Liver (tissue), 8 donors: ENCODE measurements at regions not wholly inside any gene's neighbourhood (a gene's known extent, or its start where the extent isn't known, plus 50 kb on each side); places are given as distances from the start of the nearest gene placed in this dataset.

Experiments
- DNase-seq: peaks from one replicate; pipeline ENCODE4 v3.0.0-alpha.2; 2017; ENCODE audit warnings: low spot score
- H3K27ac ChIP-seq, 2 donors: one replicate each; pipeline ENCODE4 v1.7.0; 2013; ENCODE audit warnings: inconsistent platforms in 2 of 2, low read length in 2 of 2, control low read depth in 1 of 2, low read depth in 1 of 2, mild to moderate bottlenecking in 1 of 2
- H3K27me3 ChIP-seq, 4 donors: one replicate each; pipeline versions ENCODE4 v1.6.1 to v1.7.0; 2013; ENCODE audit warnings: low read length in 3 of 4, inconsistent platforms in 1 of 4, mild to moderate bottlenecking in 1 of 4, moderate library complexity in 1 of 4; ENCODE audit not compliant: control insufficient read depth in 4 of 4, insufficient read depth in 4 of 4
- H3K36me3 ChIP-seq, 4 donors: one replicate each; pipeline versions ENCODE4 v1.6.1 to v1.7.0; 2013; ENCODE audit warnings: low read length in 3 of 4, mild to moderate bottlenecking in 3 of 4, low read depth in 1 of 4, moderate library complexity in 1 of 4; ENCODE audit not compliant: control insufficient read depth in 4 of 4, insufficient read depth in 3 of 4
- H3K4me1 ChIP-seq, 4 donors: one replicate each; pipeline versions ENCODE4 v1.6.1 to v1.7.0; 2013; ENCODE audit warnings: low read length in 3 of 4, mild to moderate bottlenecking in 3 of 4, moderate library complexity in 1 of 4; ENCODE audit not compliant: control insufficient read depth in 4 of 4, insufficient read depth in 4 of 4
- H3K4me3 ChIP-seq, 3 donors: one replicate each; pipeline versions ENCODE4 v1.6.1 to v1.7.0; 2013; ENCODE audit warnings: low read length in 3 of 3, control low read depth in 1 of 3, low read depth in 1 of 3, mild to moderate bottlenecking in 1 of 3
- H3K9ac ChIP-seq, 2 donors: one replicate each; pipeline ENCODE4 v1.7.0; 2013; ENCODE audit warnings: low read length in 2 of 2, mild to moderate bottlenecking in 2 of 2, moderate library complexity in 2 of 2, control low read depth in 1 of 2, low read depth in 1 of 2
- H3K9me3 ChIP-seq, 4 donors: one replicate each; pipeline versions ENCODE4 v1.6.1 to v1.7.0; 2013; ENCODE audit warnings: low read length in 3 of 4; ENCODE audit not compliant: control insufficient read depth in 4 of 4
- EGR1 ChIP-seq, 2 donors: IDR thresholded peaks; 2 replicates each; pipeline ENCODE4 v1.6.1; 2016 to 2018; ENCODE audit warnings: antibody characterized with exemption in 2 of 2, low read depth in 2 of 2
- FOXA1 ChIP-seq: IDR thresholded peaks from 2 replicates; pipeline ENCODE4 v1.6.1; 2016; ENCODE audit warnings: antibody characterized with exemption
- FOXA2 ChIP-seq: IDR thresholded peaks from 2 replicates; pipeline ENCODE4 v1.6.1; 2016; ENCODE audit warnings: antibody characterized with exemption
- GABPA ChIP-seq, 2 donors: IDR thresholded peaks in 1 of 2; conservative IDR thresholded peaks in 1 of 2; 2 replicates each; pipeline ENCODE4 v1.6.1; 2016; ENCODE audit warnings: antibody characterized with exemption in 2 of 2, mild to moderate bottlenecking in 1 of 2, moderate library complexity in 1 of 2
- HNF4A ChIP-seq, 2 donors: conservative IDR thresholded peaks; 2 replicates each; pipeline ENCODE4 v1.6.1; 2016; ENCODE audit warnings: antibody characterized with exemption in 2 of 2, mild to moderate bottlenecking in 2 of 2
- HNF4G ChIP-seq: IDR thresholded peaks from 2 replicates; pipeline ENCODE4 v1.6.1; 2016; ENCODE audit warnings: antibody characterized with exemption
- JUND ChIP-seq, 2 donors: IDR thresholded peaks; 2 replicates each; pipeline ENCODE4 v1.6.1; 2016; ENCODE audit warnings: antibody characterized with exemption in 2 of 2
- NR2F2 ChIP-seq: IDR thresholded peaks from 2 replicates; pipeline ENCODE4 v1.6.1; 2016; ENCODE audit warnings: antibody characterized with exemption
- RAD21 ChIP-seq, 2 donors: IDR thresholded peaks; 2 replicates each; pipeline ENCODE4 v1.6.1; 2016; ENCODE audit warnings: antibody characterized with exemption in 2 of 2, mild to moderate bottlenecking in 2 of 2
- RXRA ChIP-seq, 2 donors: IDR thresholded peaks; 2 replicates each; pipeline ENCODE4 v1.6.1; 2017 to 2018; ENCODE audit warnings: antibody characterized with exemption in 2 of 2, mild to moderate bottlenecking in 1 of 2
- SP1 ChIP-seq: IDR thresholded peaks from 2 replicates; pipeline ENCODE4 v1.6.1; 2018; ENCODE audit warnings: antibody characterized with exemption, mild to moderate bottlenecking
- TAF1 ChIP-seq: conservative IDR thresholded peaks from 2 replicates; pipeline ENCODE4 v1.6.1; 2016; ENCODE audit warnings: antibody characterized with exemption, mild to moderate bottlenecking
- YY1 ChIP-seq: IDR thresholded peaks from 2 replicates; pipeline ENCODE4 v1.6.1; 2016; ENCODE audit warnings: antibody characterized with exemption, mild to moderate bottlenecking
- WGBS: extraction: QIAGEN DNeasy Blood & Tissue Kit; methylation state at CpG from one replicate; pipeline ENCODE4 v1.1.7; 2013; 5-methylcytosine and 5-hydroxymethylcytosine counted together
- TF ChIP-seq, protein P1 (sequence below): IDR thresholded peaks from 2 replicates; pipeline ENCODE4 v1.6.1; 2016; ENCODE audit warnings: antibody characterized with exemption
- TF ChIP-seq, protein P2 (sequence below): IDR thresholded peaks from 2 replicates; pipeline ENCODE4 v1.6.1; 2016; ENCODE audit warnings: antibody characterized with exemption
- TF ChIP-seq, protein P3 (sequence below): fragments of 150-350 bp; IDR thresholded peaks from 2 replicates; pipeline ENCODE4 v1.5.1; 2017; ENCODE audit warnings: improper control_type of control experiment, low read depth, low read length; ENCODE audit not compliant: missing input control
- TF ChIP-seq, protein P4 (sequence below): IDR thresholded peaks from 2 replicates; pipeline ENCODE4 v1.6.1; 2016; ENCODE audit warnings: antibody characterized with exemption
- TF ChIP-seq, protein P5 (sequence below): IDR thresholded peaks from 2 replicates; pipeline ENCODE4 v1.6.1; 2016; ENCODE audit warnings: antibody characterized with exemption, mild to moderate bottlenecking
- donor health status: healthy.
- donor health status: healthy.
- donor health status: healthy.
- donor health status: healthy.
- donor health status: healthy.

DNA sequence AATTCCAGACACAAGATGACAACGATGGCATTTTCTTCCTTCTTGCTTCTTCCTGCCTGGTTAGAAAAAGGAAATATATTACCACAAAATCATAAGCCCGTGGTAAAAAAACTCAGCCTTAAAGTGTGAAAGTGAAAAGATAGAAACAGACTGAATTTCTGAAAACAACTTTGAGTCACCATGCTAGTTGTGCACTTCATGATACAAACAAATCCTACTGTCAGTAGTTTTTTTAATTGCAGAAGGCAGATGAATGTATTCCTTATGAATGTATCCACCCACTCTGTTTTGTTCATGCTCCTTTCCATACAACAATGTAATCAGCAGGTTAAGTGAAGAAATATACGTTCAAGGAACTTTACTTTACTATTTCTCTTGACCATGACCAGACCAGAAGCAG lies 1144.7 kb downstream of the OTOL1 start:
- Histone ChIP-seq H3K4me3 (no peak overlapping the region), H3K27ac (no peak overlapping the region), H3K4me1 (no peaks in the 10 kb centered on the region), H3K9ac (no peak overlapping the region), H3K27me3 (no peaks in the 10 kb centered on the region), H3K9me3 (no peaks in the 10 kb centered on the region), H3K36me3 (no peaks in the 10 kb centered on the region)
- no peak for DNase-seq
- WGBS = 61% methylated on average over 3 of the region's 3 CpGs
- TF ChIP-seq, protein P1, sequence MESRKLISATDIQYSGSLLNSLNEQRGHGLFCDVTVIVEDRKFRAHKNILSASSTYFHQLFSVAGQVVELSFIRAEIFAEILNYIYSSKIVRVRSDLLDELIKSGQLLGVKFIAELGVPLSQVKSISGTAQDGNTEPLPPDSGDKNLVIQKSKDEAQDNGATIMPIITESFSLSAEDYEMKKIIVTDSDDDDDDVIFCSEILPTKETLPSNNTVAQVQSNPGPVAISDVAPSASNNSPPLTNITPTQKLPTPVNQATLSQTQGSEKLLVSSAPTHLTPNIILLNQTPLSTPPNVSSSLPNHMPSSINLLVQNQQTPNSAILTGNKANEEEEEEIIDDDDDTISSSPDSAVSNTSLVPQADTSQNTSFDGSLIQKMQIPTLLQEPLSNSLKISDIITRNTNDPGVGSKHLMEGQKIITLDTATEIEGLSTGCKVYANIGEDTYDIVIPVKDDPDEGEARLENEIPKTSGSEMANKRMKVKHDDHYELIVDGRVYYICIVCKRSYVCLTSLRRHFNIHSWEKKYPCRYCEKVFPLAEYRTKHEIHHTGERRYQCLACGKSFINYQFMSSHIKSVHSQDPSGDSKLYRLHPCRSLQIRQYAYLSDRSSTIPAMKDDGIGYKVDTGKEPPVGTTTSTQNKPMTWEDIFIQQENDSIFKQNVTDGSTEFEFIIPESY = no peak
- TF ChIP-seq, protein P2, sequence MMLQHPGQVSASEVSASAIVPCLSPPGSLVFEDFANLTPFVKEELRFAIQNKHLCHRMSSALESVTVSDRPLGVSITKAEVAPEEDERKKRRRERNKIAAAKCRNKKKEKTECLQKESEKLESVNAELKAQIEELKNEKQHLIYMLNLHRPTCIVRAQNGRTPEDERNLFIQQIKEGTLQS = no peak
- TF ChIP-seq TAF1 (no peak), EGR1 (IDR thresholded peaks at IDR 0.05; ENCODE audit: low read depth in 2 of 2) (no peak), NR2F2 (no peak), YY1 (no peak), HNF4A (conservative IDR thresholded peaks at IDR 0.05) (no peak), HNF4G (no peak), SP1 (no peak), FOXA2 (no peak), FOXA1 (no peak), JUND (IDR thresholded peaks at IDR 0.05) (no peak), RAD21 (IDR thresholded peaks at IDR 0.05) (no peak), RXRA (IDR thresholded peaks at IDR 0.05) (no peak), GABPA (IDR thresholded peaks at IDR 0.05 in 1 of 2, conservative IDR thresholded peaks at IDR 0.05 in 1 of 2) (no peak)
- TF ChIP-seq, protein P3, sequence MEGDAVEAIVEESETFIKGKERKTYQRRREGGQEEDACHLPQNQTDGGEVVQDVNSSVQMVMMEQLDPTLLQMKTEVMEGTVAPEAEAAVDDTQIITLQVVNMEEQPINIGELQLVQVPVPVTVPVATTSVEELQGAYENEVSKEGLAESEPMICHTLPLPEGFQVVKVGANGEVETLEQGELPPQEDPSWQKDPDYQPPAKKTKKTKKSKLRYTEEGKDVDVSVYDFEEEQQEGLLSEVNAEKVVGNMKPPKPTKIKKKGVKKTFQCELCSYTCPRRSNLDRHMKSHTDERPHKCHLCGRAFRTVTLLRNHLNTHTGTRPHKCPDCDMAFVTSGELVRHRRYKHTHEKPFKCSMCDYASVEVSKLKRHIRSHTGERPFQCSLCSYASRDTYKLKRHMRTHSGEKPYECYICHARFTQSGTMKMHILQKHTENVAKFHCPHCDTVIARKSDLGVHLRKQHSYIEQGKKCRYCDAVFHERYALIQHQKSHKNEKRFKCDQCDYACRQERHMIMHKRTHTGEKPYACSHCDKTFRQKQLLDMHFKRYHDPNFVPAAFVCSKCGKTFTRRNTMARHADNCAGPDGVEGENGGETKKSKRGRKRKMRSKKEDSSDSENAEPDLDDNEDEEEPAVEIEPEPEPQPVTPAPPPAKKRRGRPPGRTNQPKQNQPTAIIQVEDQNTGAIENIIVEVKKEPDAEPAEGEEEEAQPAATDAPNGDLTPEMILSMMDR = no peak
- TF ChIP-seq, protein P4, sequence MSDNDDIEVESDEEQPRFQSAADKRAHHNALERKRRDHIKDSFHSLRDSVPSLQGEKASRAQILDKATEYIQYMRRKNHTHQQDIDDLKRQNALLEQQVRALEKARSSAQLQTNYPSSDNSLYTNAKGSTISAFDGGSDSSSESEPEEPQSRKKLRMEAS = no peak
- TF ChIP-seq, protein P5, sequence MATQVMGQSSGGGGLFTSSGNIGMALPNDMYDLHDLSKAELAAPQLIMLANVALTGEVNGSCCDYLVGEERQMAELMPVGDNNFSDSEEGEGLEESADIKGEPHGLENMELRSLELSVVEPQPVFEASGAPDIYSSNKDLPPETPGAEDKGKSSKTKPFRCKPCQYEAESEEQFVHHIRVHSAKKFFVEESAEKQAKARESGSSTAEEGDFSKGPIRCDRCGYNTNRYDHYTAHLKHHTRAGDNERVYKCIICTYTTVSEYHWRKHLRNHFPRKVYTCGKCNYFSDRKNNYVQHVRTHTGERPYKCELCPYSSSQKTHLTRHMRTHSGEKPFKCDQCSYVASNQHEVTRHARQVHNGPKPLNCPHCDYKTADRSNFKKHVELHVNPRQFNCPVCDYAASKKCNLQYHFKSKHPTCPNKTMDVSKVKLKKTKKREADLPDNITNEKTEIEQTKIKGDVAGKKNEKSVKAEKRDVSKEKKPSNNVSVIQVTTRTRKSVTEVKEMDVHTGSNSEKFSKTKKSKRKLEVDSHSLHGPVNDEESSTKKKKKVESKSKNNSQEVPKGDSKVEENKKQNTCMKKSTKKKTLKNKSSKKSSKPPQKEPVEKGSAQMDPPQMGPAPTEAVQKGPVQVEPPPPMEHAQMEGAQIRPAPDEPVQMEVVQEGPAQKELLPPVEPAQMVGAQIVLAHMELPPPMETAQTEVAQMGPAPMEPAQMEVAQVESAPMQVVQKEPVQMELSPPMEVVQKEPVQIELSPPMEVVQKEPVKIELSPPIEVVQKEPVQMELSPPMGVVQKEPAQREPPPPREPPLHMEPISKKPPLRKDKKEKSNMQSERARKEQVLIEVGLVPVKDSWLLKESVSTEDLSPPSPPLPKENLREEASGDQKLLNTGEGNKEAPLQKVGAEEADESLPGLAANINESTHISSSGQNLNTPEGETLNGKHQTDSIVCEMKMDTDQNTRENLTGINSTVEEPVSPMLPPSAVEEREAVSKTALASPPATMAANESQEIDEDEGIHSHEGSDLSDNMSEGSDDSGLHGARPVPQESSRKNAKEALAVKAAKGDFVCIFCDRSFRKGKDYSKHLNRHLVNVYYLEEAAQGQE = no peak
